ENCODE measurements at regions not wholly inside any gene's neighbourhood (a gene's known extent, or its start where the extent isn't known, plus 50 kb on each side); places are given as distances from the start of the nearest gene placed in this dataset.

- H3K4me1 ChIP-seq: peaks cover 0 to 8% (median 5%) of the 10 kb centered on the region in 3 donors
- H3K36me3 ChIP-seq: no peaks in the 10 kb centered on the region
- H3K27ac ChIP-seq: no peak overlapping the region
- TF ChIP-seq CTCF (IDR thresholded peaks at IDR 0.05): no peak
- no peaks in the 10 kb centered on the region for H3K9me3 ChIP-seq
- intact Hi-C loops (cut with DNase I): no loop called here
- WGBS, 2 donors: 72 to 88% methylated on average over 5 of the region's 5 CpGs
- FAIRE-seq (no peak), ATAC-seq (no peak), DNase-seq (no peak)
- no peaks in the 10 kb centered on the region for H3K27me3 ChIP-seq
- H3K4me3 ChIP-seq: no peak overlapping the region
These were observed 98.0 kb upstream of the CXCR4 start for GRCh38 chr2:136215908-136216472.

- DNase-seq (no peak), FAIRE-seq (no peak), ATAC-seq (no peak)
- intact Hi-C loops (cut with DNase I): no loop called here
- WGBS, 2 donors: 67 to 69% methylated on average over 2 of the region's 2 CpGs
- Histone ChIP-seq H3K4me1 (peaks cover 0 to 8% (median 5%) of the 10 kb centered on the region in 3 donors), H3K4me3 (no peak overlapping the region), H3K27ac (no peak overlapping the region), H3K9me3 (no peaks in the 10 kb centered on the region), H3K36me3 (no peaks in the 10 kb centered on the region), H3K27me3 (no peaks in the 10 kb centered on the region)
- TF ChIP-seq CTCF (IDR thresholded peaks at IDR 0.05): no peak
These were observed 97.5 kb upstream of the CXCR4 start for GRCh38 chr2:136215449-136215848.

GRCh38 chr2:136214307-136215200 is 96.6 kb upstream of the CXCR4 start:
- Histone ChIP-seq H3K4me1 (peaks cover 0 to 8% (median 5%) of the 10 kb centered on the region in 3 donors), H3K9me3 (no peaks in the 10 kb centered on the region), H3K27ac (peak overlapping the region in 2 of 4 donors; percentile 12 to 35), H3K4me3 (no peak overlapping the region), H3K27me3 (no peaks in the 10 kb centered on the region), H3K36me3 (no peaks in the 10 kb centered on the region)
- DNase-seq (no peak), ATAC-seq (peak; percentile 59 to 80 (median 64)), FAIRE-seq (no peak)
- 17 to 18% methylated on average over 5 of the region's 5 CpGs for WGBS, 2 donors
- intact Hi-C loops (cut with DNase I): no loop called here
- TF ChIP-seq CTCF (IDR thresholded peaks at IDR 0.05): no peak

GRCh38 chr2:136213836-136214235 is 95.9 kb upstream of the CXCR4 start:
- 30% methylated on average over 3 of the region's 3 CpGs for WGBS, 2 donors
- TF ChIP-seq CTCF (IDR thresholded peaks at IDR 0.05): no peak
- Histone ChIP-seq H3K27me3 (no peaks in the 10 kb centered on the region), H3K9me3 (no peaks in the 10 kb centered on the region), H3K27ac (peak overlapping the region in 1 of 4 donors; percentile 35), H3K36me3 (no peaks in the 10 kb centered on the region), H3K4me1 (peaks cover 0 to 8% (median 5%) of the 10 kb centered on the region in 3 donors), H3K4me3 (no peak overlapping the region)
- intact Hi-C loops (cut with DNase I): no loop called here
- FAIRE-seq (no peak), DNase-seq (no peak), ATAC-seq (peak in 1 of 4 donors; percentile 25)
